ENCODE measurements at regions not wholly inside any gene's neighbourhood (a gene's known extent, or its start where the extent isn't known, plus 50 kb on each side); places are given as distances from the start of the nearest gene placed in this dataset.
A peak's percentile ranks its signal among the peaks of the same experiment; 100 is the strongest.

GRCh38 chr22:42330170-42330569 is 59.7 kb upstream of the TCF20 start:
- no peak overlapping the region for H3K4ac ChIP-seq (ENCODE audit: low read depth in 1 of 2, low read length in 2 of 2)
- H4K91ac ChIP-seq (ENCODE audit: low read length), result no peak overlapping the region
- no peak overlapping the region for H3K27ac ChIP-seq (ENCODE audit: low read length, poor library complexity, severe bottlenecking)
- no peak overlapping the region for H3K14ac ChIP-seq (ENCODE audit: low read length in 2 of 2)
- no peak overlapping the region for H4K8ac ChIP-seq (ENCODE audit: low read length)
- no peak overlapping the region for H2BK12ac ChIP-seq (ENCODE audit: low read length in 2 of 2)
- H3K4me2 ChIP-seq (ENCODE audit: low read length, poor library complexity, severe bottlenecking), result no peak overlapping the region
- peaks cover 0 to 2% of the 10 kb centered on the region in 2 experiments for H3K36me3 ChIP-seq (ENCODE audit: control insufficient read depth in 1 of 2, insufficient read depth in 2 of 2, low read depth in 1 of 2, low read length in 2 of 2)
- H3K4me3 ChIP-seq (ENCODE audit: insufficient read depth in 1 of 2, low read depth in 1 of 2, low read length in 2 of 2), result no peak overlapping the region
- no peak overlapping the region for H2BK120ac ChIP-seq (ENCODE audit: low read depth, low read length)
- WGBS, result 63% methylated on average over 3 of the region's 5 CpGs
- no peak for DNase-seq
- H2BK5ac ChIP-seq (ENCODE audit: low read depth, low read length, poor library complexity, severe bottlenecking), result no peak overlapping the region
- no peak overlapping the region for H3K23ac ChIP-seq (ENCODE audit: low read length in 2 of 2)
- H3K4me1 ChIP-seq (ENCODE audit: control insufficient read depth, insufficient read depth, low read depth, low read length), result no peaks in the 10 kb centered on the region
- H2BK15ac ChIP-seq (ENCODE audit: low read depth, poor library complexity, severe bottlenecking), result no peak overlapping the region
- H3K9me3 ChIP-seq (ENCODE audit: control insufficient read depth, low read length), result no peaks in the 10 kb centered on the region
- H3K9ac ChIP-seq (ENCODE audit: low read length), result no peak overlapping the region
- H3K18ac ChIP-seq (ENCODE audit: low read depth in 1 of 2, low read length in 2 of 2), result no peak overlapping the region
- H2AFZ ChIP-seq (ENCODE audit: low read depth, low read length), result no peak overlapping the region
- peaks cover 19 to 78% of the 10 kb centered on the region in 2 experiments for H3K27me3 ChIP-seq (ENCODE audit: control insufficient read depth in 1 of 2, insufficient read depth in 1 of 2, low read length in 2 of 2)
- H3K79me1 ChIP-seq (replicated peaks; ENCODE audit: low read length, poor library complexity, severe bottlenecking), result peaks cover 4% of the 10 kb centered on the region
- H2AK5ac ChIP-seq (ENCODE audit: low read length, severe bottlenecking), result no peak overlapping the region

DNA sequence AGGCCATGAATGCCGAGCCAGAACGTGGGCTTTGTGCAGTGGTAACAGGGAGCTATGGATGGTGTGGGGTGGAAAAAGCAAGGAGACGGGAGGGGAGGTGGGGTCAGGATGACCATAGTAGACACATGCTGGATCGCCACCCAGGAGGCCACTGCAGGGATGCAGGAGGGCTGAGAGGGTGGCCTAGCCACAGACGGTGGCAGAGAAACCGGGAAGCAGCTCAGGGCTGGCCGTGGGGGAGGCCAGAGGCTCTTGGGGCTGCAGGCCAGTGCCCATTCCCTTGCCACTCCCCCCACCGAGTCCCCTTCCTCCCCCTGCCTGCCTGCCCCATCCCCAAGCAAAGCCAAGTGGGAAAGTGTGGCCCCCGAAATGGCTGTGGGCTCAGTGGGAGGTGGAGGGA is 59.1 kb upstream of the TCF20 start:
- no peak overlapping the region for H3K18ac ChIP-seq (ENCODE audit: low read depth in 1 of 2, low read length in 2 of 2)

DNA sequence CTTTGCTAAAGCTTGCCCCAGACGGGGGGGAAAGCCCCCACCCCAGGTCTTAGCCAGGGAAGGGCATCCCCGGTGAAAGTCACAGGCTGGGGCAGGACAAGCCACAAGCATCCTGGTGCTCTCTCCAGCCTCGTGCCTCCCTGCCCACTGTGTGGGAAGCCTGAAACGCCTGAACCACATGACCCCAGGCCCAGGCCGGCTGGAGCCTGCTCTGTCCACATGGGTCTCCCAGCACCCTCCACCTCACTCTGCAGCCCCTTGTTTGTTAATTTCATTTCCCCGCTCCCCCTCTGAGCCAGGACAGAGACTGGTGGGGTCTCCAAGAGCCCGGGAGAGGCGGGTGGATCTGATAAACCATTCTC is 58.3 kb upstream of the TCF20 start:
- DNase-seq, result no peak
- Histone ChIP-seq H2BK5ac (ENCODE audit: low read depth, low read length, poor library complexity, severe bottlenecking) (no peak overlapping the region), H3K9ac (ENCODE audit: low read length) (no peak overlapping the region), H3K4me3 (ENCODE audit: insufficient read depth in 1 of 2, low read depth in 1 of 2, low read length in 2 of 2) (no peak overlapping the region), H2AFZ (ENCODE audit: low read depth, low read length) (no peak overlapping the region), H4K8ac (ENCODE audit: low read length) (no peak overlapping the region), H3K14ac (ENCODE audit: low read length in 2 of 2) (no peak overlapping the region), H2BK15ac (ENCODE audit: low read depth, poor library complexity, severe bottlenecking) (no peak overlapping the region), H2BK12ac (ENCODE audit: low read length in 2 of 2) (no peak overlapping the region), H3K27ac (ENCODE audit: low read length, poor library complexity, severe bottlenecking) (no peak overlapping the region), H3K18ac (ENCODE audit: low read depth in 1 of 2, low read length in 2 of 2) (no peak overlapping the region), H3K4me1 (ENCODE audit: control insufficient read depth, insufficient read depth, low read depth, low read length) (peaks cover 2% of the 10 kb centered on the region), H2BK120ac (ENCODE audit: low read depth, low read length) (no peak overlapping the region), H3K4me2 (ENCODE audit: low read length, poor library complexity, severe bottlenecking) (no peak overlapping the region), H3K23ac (ENCODE audit: low read length in 2 of 2) (no peak overlapping the region), H3K36me3 (ENCODE audit: control insufficient read depth in 1 of 2, insufficient read depth in 2 of 2, low read depth in 1 of 2, low read length in 2 of 2) (peaks cover 0 to 2% of the 10 kb centered on the region in 2 experiments), H3K4ac (ENCODE audit: low read depth in 1 of 2, low read length in 2 of 2) (no peak overlapping the region), H3K27me3 (ENCODE audit: control insufficient read depth in 1 of 2, insufficient read depth in 1 of 2, low read length in 2 of 2) (peaks cover 16 to 70% of the 10 kb centered on the region in 2 experiments), H4K91ac (ENCODE audit: low read length) (no peak overlapping the region), H2AK5ac (ENCODE audit: low read length, severe bottlenecking) (no peak overlapping the region), H3K9me3 (ENCODE audit: control insufficient read depth, low read length) (no peaks in the 10 kb centered on the region), H3K79me1 (replicated peaks; ENCODE audit: low read length, poor library complexity, severe bottlenecking) (peaks cover 4% of the 10 kb centered on the region)
- 37% methylated on average over 8 of the region's 8 CpGs for WGBS

More for the DNA sequence above, 59.1 kb upstream of the TCF20 start:
- H4K91ac ChIP-seq (ENCODE audit: low read length), result no peak overlapping the region
- H3K27ac ChIP-seq (ENCODE audit: low read length, poor library complexity, severe bottlenecking), result no peak overlapping the region
- peaks cover 2% of the 10 kb centered on the region for H3K4me1 ChIP-seq (ENCODE audit: control insufficient read depth, insufficient read depth, low read depth, low read length)
- H2BK120ac ChIP-seq (ENCODE audit: low read depth, low read length), result no peak overlapping the region
- peaks cover 4% of the 10 kb centered on the region for H3K79me1 ChIP-seq (replicated peaks; ENCODE audit: low read length, poor library complexity, severe bottlenecking)
- no peaks in the 10 kb centered on the region for H3K9me3 ChIP-seq (ENCODE audit: control insufficient read depth, low read length)
- 78% methylated on average over 6 of the region's 9 CpGs for WGBS
- no peak for DNase-seq
- no peak overlapping the region for H3K4me2 ChIP-seq (ENCODE audit: low read length, poor library complexity, severe bottlenecking)
- no peak overlapping the region for H2BK15ac ChIP-seq (ENCODE audit: low read depth, poor library complexity, severe bottlenecking)
- no peak overlapping the region for H2BK5ac ChIP-seq (ENCODE audit: low read depth, low read length, poor library complexity, severe bottlenecking)
- peak overlapping the region in 1 of 2 experiments; percentile 6 for H3K14ac ChIP-seq (ENCODE audit: low read length in 2 of 2)
- H3K9ac ChIP-seq (ENCODE audit: low read length), result no peak overlapping the region
- peaks cover 0 to 2% of the 10 kb centered on the region in 2 experiments for H3K36me3 ChIP-seq (ENCODE audit: control insufficient read depth in 1 of 2, insufficient read depth in 2 of 2, low read depth in 1 of 2, low read length in 2 of 2)
- no peak overlapping the region for H3K4me3 ChIP-seq (ENCODE audit: insufficient read depth in 1 of 2, low read depth in 1 of 2, low read length in 2 of 2)
- peaks cover 19 to 75% of the 10 kb centered on the region in 2 experiments for H3K27me3 ChIP-seq (ENCODE audit: control insufficient read depth in 1 of 2, insufficient read depth in 1 of 2, low read length in 2 of 2)
- H3K4ac ChIP-seq (ENCODE audit: low read depth in 1 of 2, low read length in 2 of 2), result no peak overlapping the region
- H4K8ac ChIP-seq (ENCODE audit: low read length), result no peak overlapping the region
- no peak overlapping the region for H3K23ac ChIP-seq (ENCODE audit: low read length in 2 of 2)
- no peak overlapping the region for H2AFZ ChIP-seq (ENCODE audit: low read depth, low read length)
- H2AK5ac ChIP-seq (ENCODE audit: low read length, severe bottlenecking), result no peak overlapping the region
- no peak overlapping the region for H2BK12ac ChIP-seq (ENCODE audit: low read length in 2 of 2)

GRCh38 chr22:42328130-42328783 is 57.8 kb upstream of the TCF20 start:
- H3K27ac ChIP-seq (ENCODE audit: low read length, poor library complexity, severe bottlenecking), result no peak overlapping the region
- H2AK5ac ChIP-seq (ENCODE audit: low read length, severe bottlenecking), result no peak overlapping the region
- no peak overlapping the region for H4K8ac ChIP-seq (ENCODE audit: low read length)
- no peak overlapping the region for H3K9ac ChIP-seq (ENCODE audit: low read length)
- DNase-seq, result no peak
- no peak overlapping the region for H3K14ac ChIP-seq (ENCODE audit: low read length in 2 of 2)
- H3K4me1 ChIP-seq (ENCODE audit: control insufficient read depth, insufficient read depth, low read depth, low read length), result peaks cover 2% of the 10 kb centered on the region
- no peak overlapping the region for H2AFZ ChIP-seq (ENCODE audit: low read depth, low read length)
- H2BK120ac ChIP-seq (ENCODE audit: low read depth, low read length), result no peak overlapping the region
- H2BK5ac ChIP-seq (ENCODE audit: low read depth, low read length, poor library complexity, severe bottlenecking), result no peak overlapping the region
- 89% methylated on average over 13 of the region's 13 CpGs for WGBS
- H3K4me3 ChIP-seq (ENCODE audit: insufficient read depth in 1 of 2, low read depth in 1 of 2, low read length in 2 of 2), result no peak overlapping the region
- no peaks in the 10 kb centered on the region for H3K9me3 ChIP-seq (ENCODE audit: control insufficient read depth, low read length)
- H3K18ac ChIP-seq (ENCODE audit: low read depth in 1 of 2, low read length in 2 of 2), result no peak overlapping the region
- no peak overlapping the region for H4K91ac ChIP-seq (ENCODE audit: low read length)
- peaks cover 2% of the 10 kb centered on the region for H3K79me1 ChIP-seq (replicated peaks; ENCODE audit: low read length, poor library complexity, severe bottlenecking)
- peaks cover 0 to 2% of the 10 kb centered on the region in 2 experiments for H3K36me3 ChIP-seq (ENCODE audit: control insufficient read depth in 1 of 2, insufficient read depth in 2 of 2, low read depth in 1 of 2, low read length in 2 of 2)
- H3K4me2 ChIP-seq (ENCODE audit: low read length, poor library complexity, severe bottlenecking), result no peak overlapping the region
- H2BK12ac ChIP-seq (ENCODE audit: low read length in 2 of 2), result no peak overlapping the region
- no peak overlapping the region for H2BK15ac ChIP-seq (ENCODE audit: low read depth, poor library complexity, severe bottlenecking)
- H3K27me3 ChIP-seq (ENCODE audit: control insufficient read depth in 1 of 2, insufficient read depth in 1 of 2, low read length in 2 of 2), result peaks cover 16 to 69% of the 10 kb centered on the region in 2 experiments
- H3K23ac ChIP-seq (ENCODE audit: low read length in 2 of 2), result no peak overlapping the region
- no peak overlapping the region for H3K4ac ChIP-seq (ENCODE audit: low read depth in 1 of 2, low read length in 2 of 2)

Data from mesenchymal stem cell (in vitro differentiated cells and primary cell).